Neural cell (in vitro differentiated cells): ENCODE measurements at regions not wholly inside any gene's neighbourhood (a gene's known extent, or its start where the extent isn't known, plus 50 kb on each side); places are given as distances from the start of the nearest gene placed in this dataset.

Experiments used
- CTCF ChIP-seq: fragments of 450-650 bp; IDR thresholded peaks from 2 replicates; pipeline ENCODE4 v1.5.1; 2014; ENCODE audit warnings: antibody characterized with exemption, mild to moderate bottlenecking, moderate library complexity; ENCODE audit not compliant: poor library complexity, severe bottlenecking
- EP300 ChIP-seq: fragments of 450-650 bp; conservative IDR thresholded peaks from 2 replicates; pipeline ENCODE4 v1.6.1; 2014; ENCODE audit warnings: antibody characterized with exemption, mild to moderate bottlenecking, moderate library complexity; ENCODE audit not compliant: poor library complexity, severe bottlenecking
- EZH2 ChIP-seq: fragments of 200-600, 300-800 bp; shearing (Covaris generic), sonication (generic); IDR thresholded peaks from 2 replicates; pipeline ENCODE4 v1.6.1; 2014; ENCODE audit warnings: antibody characterized with exemption, low read length, borderline replicate concordance, mild to moderate bottlenecking; ENCODE audit not compliant: insufficient read depth, poor library complexity, severe bottlenecking
- POLR2AphosphoS5 ChIP-seq: IDR thresholded peaks from 2 replicates; pipeline ENCODE4 v1.6.1; 2012
- RAD21 ChIP-seq: fragments of 450-650 bp; conservative IDR thresholded peaks from 2 replicates; pipeline ENCODE4 v1.6.1; 2014; ENCODE audit warnings: antibody characterized with exemption, mild to moderate bottlenecking, moderate library complexity
- REST ChIP-seq: IDR thresholded peaks from 2 replicates; pipeline ENCODE4 v1.6.1; 2012; ENCODE audit warnings: borderline replicate concordance
- TAF1 ChIP-seq: IDR thresholded peaks from 2 replicates; pipeline ENCODE4 v1.6.1; 2012; ENCODE audit warnings: low read depth

GRCh38 chr16:86951831-86952598, 365.2 kb downstream of the C16orf95 start:
- no peak for TF ChIP-seq CTCF
- no peak for TF ChIP-seq TAF1
- TF ChIP-seq RAD21, result no peak
- no peak for TF ChIP-seq REST
- no peak for TF ChIP-seq POLR2AphosphoS5
- TF ChIP-seq EP300, result no peak
- no peak for TF ChIP-seq EZH2
